Fibroblast of lung (primary cell): ENCODE measurements at regions not wholly inside any gene's neighbourhood (a gene's known extent, or its start where the extent isn't known, plus 50 kb on each side); places are given as distances from the start of the nearest gene placed in this dataset.

Experiments
- DNase-seq, 2 donors: peaks; one replicate each; pipeline versions ENCODE4 v3.0.0 to v3.0.0-alpha.2; 2010; ENCODE audit warnings: low read depth in 2 of 2
- H2AFZ ChIP-seq: 2 replicates; pipeline ENCODE4 v1.5.1; 2012; ENCODE audit warnings: low read length, control low read depth, inconsistent platforms
- H3K27ac ChIP-seq: 2 replicates; pipeline ENCODE4 v1.5.1; 2011; ENCODE audit warnings: low read length, control low read depth; ENCODE audit not compliant: insufficient read depth
- H3K27me3 ChIP-seq: 2 replicates; pipeline ENCODE4 v1.5.1; 2011; ENCODE audit warnings: mild to moderate bottlenecking, low read length; ENCODE audit not compliant: control insufficient read depth, insufficient read depth
- H3K36me3 ChIP-seq: 2 replicates; pipeline ENCODE4 v1.5.1; 2011; ENCODE audit warnings: low read length; ENCODE audit not compliant: control insufficient read depth, insufficient read depth
- H3K4me1 ChIP-seq: 2 replicates; pipeline ENCODE4 v1.5.1; 2011; ENCODE audit warnings: low read length; ENCODE audit not compliant: control insufficient read depth, insufficient read depth; ENCODE audit errors: extremely low read depth
- H3K4me2 ChIP-seq: 2 replicates; pipeline ENCODE4 v1.5.1; 2011; ENCODE audit warnings: low read length, control low read depth; ENCODE audit not compliant: insufficient read depth; ENCODE audit errors: extremely low read depth
- H3K4me3 ChIP-seq, 4 experiments: fragments of 200-600 bp in 1 of 4; sonication (generic) in 1 of 4; replicated peaks in 1 of 4; 2 replicates each; pipeline ENCODE4 v1.5.1; 2011 to 2016; ENCODE audit warnings: low read length in 4 of 4, low read depth in 3 of 4, mild to moderate bottlenecking in 3 of 4, control low read depth in 2 of 4, inconsistent platforms in 1 of 4, mixed read lengths in 1 of 4; ENCODE audit not compliant: insufficient read depth in 1 of 4; ENCODE audit errors: control extremely low read depth in 1 of 4
- H3K79me2 ChIP-seq: 2 replicates; pipeline ENCODE4 v1.5.1; 2012; ENCODE audit warnings: mild to moderate bottlenecking, low read length, inconsistent platforms; ENCODE audit not compliant: control insufficient read depth, insufficient read depth
- H3K9ac ChIP-seq: 2 replicates; pipeline ENCODE4 v1.5.1; 2011; ENCODE audit warnings: mild to moderate bottlenecking, low read length, control low read depth; ENCODE audit not compliant: insufficient read depth
- H3K9me3 ChIP-seq: 2 replicates; pipeline ENCODE4 v1.5.1; 2012; ENCODE audit warnings: low read depth, low read length; ENCODE audit not compliant: control insufficient read depth, insufficient read depth
- H4K20me1 ChIP-seq: 2 replicates; pipeline ENCODE4 v1.5.1; 2011; ENCODE audit warnings: low read length; ENCODE audit not compliant: control insufficient read depth, insufficient read depth; ENCODE audit errors: extremely low read depth
- EZH2 ChIP-seq: IDR thresholded peaks from 2 replicates; pipeline ENCODE4 v1.5.1; 2012; ENCODE audit warnings: low read length, control low read depth, mild to moderate bottlenecking; ENCODE audit errors: missing control alignments
- TF ChIP-seq, protein P1 (sequence below), 2 donors: IDR thresholded peaks in 1 of 2; conservative IDR thresholded peaks in 1 of 2; 1 replicate in 1 of 2; 2 replicates in 1 of 2; pipeline ENCODE4 v1.5.1; 2011 to 2012; ENCODE audit warnings: low read length in 2 of 2, control low read depth in 1 of 2, inconsistent platforms in 1 of 2, low read depth in 1 of 2, mild to moderate bottlenecking in 1 of 2

DNA sequence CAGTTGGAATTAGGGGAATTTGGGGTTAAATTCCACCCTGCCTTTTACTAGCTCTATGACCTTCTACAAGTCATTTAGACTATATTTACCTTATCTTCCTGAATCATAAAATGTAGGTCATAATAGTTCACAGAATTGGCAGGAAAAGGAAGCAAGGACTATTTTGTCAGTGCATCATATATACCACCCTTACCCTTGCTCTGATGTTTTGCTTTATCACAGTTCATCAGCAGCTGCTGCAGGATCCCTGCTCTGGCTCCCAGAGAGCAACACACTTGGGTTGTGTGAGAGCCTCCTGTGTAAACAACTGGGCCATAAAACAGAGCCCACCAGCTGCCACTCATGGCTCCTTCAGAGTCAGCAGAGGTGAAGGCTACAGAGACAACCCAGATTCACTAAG lies 631.6 kb upstream of the CAMK1G start:
- Histone ChIP-seq H2AFZ (no peak overlapping the region), H3K9ac (no peak overlapping the region), H3K27me3 (no peaks in the 10 kb centered on the region), H3K36me3 (no peaks in the 10 kb centered on the region), H3K4me1 (no peaks in the 10 kb centered on the region), H4K20me1 (no peaks in the 10 kb centered on the region), H3K79me2 (no peaks in the 10 kb centered on the region), H3K4me3 (no peak overlapping the region), H3K4me2 (peak overlapping the region; percentile 25), H3K27ac (no peak overlapping the region), H3K9me3 (no peaks in the 10 kb centered on the region)
- peak in 1 of 2 donors; percentile 20 for DNase-seq
- TF ChIP-seq, protein P1, sequence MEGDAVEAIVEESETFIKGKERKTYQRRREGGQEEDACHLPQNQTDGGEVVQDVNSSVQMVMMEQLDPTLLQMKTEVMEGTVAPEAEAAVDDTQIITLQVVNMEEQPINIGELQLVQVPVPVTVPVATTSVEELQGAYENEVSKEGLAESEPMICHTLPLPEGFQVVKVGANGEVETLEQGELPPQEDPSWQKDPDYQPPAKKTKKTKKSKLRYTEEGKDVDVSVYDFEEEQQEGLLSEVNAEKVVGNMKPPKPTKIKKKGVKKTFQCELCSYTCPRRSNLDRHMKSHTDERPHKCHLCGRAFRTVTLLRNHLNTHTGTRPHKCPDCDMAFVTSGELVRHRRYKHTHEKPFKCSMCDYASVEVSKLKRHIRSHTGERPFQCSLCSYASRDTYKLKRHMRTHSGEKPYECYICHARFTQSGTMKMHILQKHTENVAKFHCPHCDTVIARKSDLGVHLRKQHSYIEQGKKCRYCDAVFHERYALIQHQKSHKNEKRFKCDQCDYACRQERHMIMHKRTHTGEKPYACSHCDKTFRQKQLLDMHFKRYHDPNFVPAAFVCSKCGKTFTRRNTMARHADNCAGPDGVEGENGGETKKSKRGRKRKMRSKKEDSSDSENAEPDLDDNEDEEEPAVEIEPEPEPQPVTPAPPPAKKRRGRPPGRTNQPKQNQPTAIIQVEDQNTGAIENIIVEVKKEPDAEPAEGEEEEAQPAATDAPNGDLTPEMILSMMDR (conservative IDR thresholded peaks at IDR 0.05 in 1 of 2, IDR thresholded peaks at IDR 0.05 in 1 of 2; ENCODE audit: low read depth in 1 of 2, low read length in 2 of 2): no peak
- no peak for TF ChIP-seq EZH2

DNA sequence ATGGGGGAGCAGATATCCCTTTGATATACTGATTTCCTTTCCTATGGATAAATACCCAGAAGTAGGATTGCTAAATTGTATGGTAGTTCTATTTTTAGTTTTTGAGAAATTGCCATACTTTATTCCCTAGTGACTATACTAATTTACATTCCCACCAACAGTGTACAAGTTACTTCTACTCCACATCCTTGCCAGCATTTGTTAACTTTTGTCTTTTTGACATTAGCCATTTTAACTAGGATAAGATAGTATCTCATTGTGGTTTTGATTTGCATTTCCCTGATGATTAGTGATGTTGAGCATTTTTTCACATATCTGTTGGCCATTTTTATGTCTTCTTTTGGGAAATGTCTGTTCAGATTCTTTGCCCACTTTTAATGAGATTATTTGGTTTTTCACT lies 620.6 kb upstream of the CAMK1G start:
- DNase-seq: peak in 1 of 2 donors; percentile 64
- Histone ChIP-seq H3K4me1 (no peaks in the 10 kb centered on the region), H3K36me3 (no peaks in the 10 kb centered on the region), H3K4me2 (no peak overlapping the region), H3K27me3 (no peaks in the 10 kb centered on the region), H3K9me3 (no peaks in the 10 kb centered on the region), H4K20me1 (no peaks in the 10 kb centered on the region), H3K27ac (no peak overlapping the region), H3K4me3 (no peak overlapping the region), H3K9ac (no peak overlapping the region), H2AFZ (no peak overlapping the region), H3K79me2 (no peaks in the 10 kb centered on the region)
- TF ChIP-seq, protein P1 (conservative IDR thresholded peaks at IDR 0.05 in 1 of 2, IDR thresholded peaks at IDR 0.05 in 1 of 2; ENCODE audit: low read depth in 1 of 2, low read length in 2 of 2): no peak
- no peak for TF ChIP-seq EZH2

DNA sequence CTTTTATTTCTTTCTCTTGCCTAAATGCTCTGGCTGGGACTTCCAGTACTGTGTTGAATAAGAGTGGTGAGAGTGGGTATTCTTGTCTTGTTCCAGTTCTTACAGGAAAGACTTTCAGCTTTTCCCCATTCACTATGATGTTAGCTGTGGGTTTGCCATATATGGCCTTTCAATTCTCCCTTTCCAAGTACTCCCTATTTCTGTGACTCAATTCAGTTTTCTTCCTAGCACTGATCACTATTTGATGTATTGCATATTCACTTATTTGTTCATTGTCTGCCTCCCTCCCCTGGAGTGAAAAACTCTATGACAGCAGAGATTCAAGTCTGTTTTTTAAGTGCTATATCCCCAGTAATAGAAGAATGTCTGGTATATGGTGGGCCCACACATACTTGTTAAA lies 618.2 kb upstream of the CAMK1G start:
- Histone ChIP-seq H3K27ac (no peak overlapping the region), H3K36me3 (no peaks in the 10 kb centered on the region), H3K79me2 (no peaks in the 10 kb centered on the region), H3K4me3 (no peak overlapping the region), H3K27me3 (no peaks in the 10 kb centered on the region), H2AFZ (no peak overlapping the region), H3K4me1 (no peaks in the 10 kb centered on the region), H3K4me2 (no peak overlapping the region), H3K9ac (no peak overlapping the region), H4K20me1 (no peaks in the 10 kb centered on the region), H3K9me3 (no peaks in the 10 kb centered on the region)
- peak in 1 of 2 donors; percentile 45 for DNase-seq
- no peak for TF ChIP-seq EZH2
- TF ChIP-seq, protein P1 (conservative IDR thresholded peaks at IDR 0.05 in 1 of 2, IDR thresholded peaks at IDR 0.05 in 1 of 2; ENCODE audit: low read depth in 1 of 2, low read length in 2 of 2): no peak
